C4-2B (cell line): ENCODE measurements at regions not wholly inside any gene's neighbourhood (a gene's known extent, or its start where the extent isn't known, plus 50 kb on each side); places are given as distances from the start of the nearest gene placed in this dataset.

Experiments used
- CTCF ChIP-seq: fragments of 450-650 bp; conservative IDR thresholded peaks from 2 replicates; pipeline ENCODE4 v1.5.1; 2017; ENCODE audit warnings: mild to moderate bottlenecking
- ZFX ChIP-seq: fragments of 450-650 bp; IDR thresholded peaks from 2 replicates; pipeline ENCODE4 v1.6.1; 2017

DNA sequence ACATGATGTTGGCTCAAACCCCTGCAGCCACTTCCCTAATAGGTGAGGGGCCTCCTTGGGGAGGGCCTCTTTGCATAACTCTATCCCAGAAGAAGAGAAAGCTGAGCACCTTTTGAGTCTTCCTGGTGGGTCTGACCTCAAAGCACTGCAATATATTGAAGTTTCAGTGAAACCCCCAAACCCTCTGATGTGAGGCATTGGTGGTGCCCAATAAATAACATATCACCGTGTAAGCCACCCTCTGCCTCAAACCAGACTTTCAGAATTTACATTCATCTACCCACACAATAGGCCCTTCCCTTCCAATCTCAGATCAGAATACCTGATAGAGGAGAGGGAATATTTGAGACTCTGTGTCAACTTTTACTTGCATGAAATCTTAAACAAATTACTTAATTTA, 142.8 kb upstream of the STK17B start:
- TF ChIP-seq CTCF (no peak), ZFX (no peak)
